ENCODE measurements at regions not wholly inside any gene's neighbourhood (a gene's known extent, or its start where the extent isn't known, plus 50 kb on each side); places are given as distances from the start of the nearest gene placed in this dataset.

DNA sequence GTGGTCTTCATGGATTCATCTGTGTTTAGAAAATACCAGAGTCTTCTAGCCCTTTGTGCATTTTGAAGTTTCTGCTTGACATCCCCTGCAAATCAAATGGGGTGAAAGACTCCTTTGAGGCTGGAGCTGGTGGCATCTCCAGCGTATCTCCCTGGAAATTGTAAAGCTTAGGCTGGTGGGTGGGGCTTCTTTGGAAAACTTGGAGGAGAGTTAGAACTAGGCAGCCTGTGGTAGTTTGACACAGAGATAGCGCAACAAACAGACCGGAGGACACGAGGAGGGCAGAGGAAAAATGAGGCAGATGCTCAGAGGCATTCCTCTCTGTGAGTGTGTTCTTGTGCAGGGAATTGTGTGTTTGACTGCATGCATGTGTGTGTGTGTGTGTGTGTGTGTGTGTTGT is 116.3 kb downstream of the IRX5 start:
- H3K27me3 ChIP-seq: peaks cover 27% of the 10 kb centered on the region
- H3K4me3 ChIP-seq: no peak overlapping the region
- TF ChIP-seq, protein P1, sequence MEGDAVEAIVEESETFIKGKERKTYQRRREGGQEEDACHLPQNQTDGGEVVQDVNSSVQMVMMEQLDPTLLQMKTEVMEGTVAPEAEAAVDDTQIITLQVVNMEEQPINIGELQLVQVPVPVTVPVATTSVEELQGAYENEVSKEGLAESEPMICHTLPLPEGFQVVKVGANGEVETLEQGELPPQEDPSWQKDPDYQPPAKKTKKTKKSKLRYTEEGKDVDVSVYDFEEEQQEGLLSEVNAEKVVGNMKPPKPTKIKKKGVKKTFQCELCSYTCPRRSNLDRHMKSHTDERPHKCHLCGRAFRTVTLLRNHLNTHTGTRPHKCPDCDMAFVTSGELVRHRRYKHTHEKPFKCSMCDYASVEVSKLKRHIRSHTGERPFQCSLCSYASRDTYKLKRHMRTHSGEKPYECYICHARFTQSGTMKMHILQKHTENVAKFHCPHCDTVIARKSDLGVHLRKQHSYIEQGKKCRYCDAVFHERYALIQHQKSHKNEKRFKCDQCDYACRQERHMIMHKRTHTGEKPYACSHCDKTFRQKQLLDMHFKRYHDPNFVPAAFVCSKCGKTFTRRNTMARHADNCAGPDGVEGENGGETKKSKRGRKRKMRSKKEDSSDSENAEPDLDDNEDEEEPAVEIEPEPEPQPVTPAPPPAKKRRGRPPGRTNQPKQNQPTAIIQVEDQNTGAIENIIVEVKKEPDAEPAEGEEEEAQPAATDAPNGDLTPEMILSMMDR (IDR thresholded peaks at IDR 0.05): no peak
- TF ChIP-seq POLR2A (IDR thresholded peaks at IDR 0.05): no peak
- TF ChIP-seq POLR2AphosphoS5 (IDR thresholded peaks at IDR 0.05): no peak
- no peak for TF ChIP-seq EP300 (IDR thresholded peaks at IDR 0.05)

GRCh38 chr16:55047331-55047730 is 116.7 kb downstream of the IRX5 start:
- Histone ChIP-seq H3K27ac (no peak overlapping the region), H3K4me1 (no peaks in the 10 kb centered on the region), H3K27me3 (peaks cover 24% of the 10 kb centered on the region), H3K4me3 (no peak overlapping the region), H3K9me3 (no peaks in the 10 kb centered on the region), H3K36me3 (no peaks in the 10 kb centered on the region)
- no peak for ATAC-seq
- no peak for TF ChIP-seq POLR2AphosphoS5 (IDR thresholded peaks at IDR 0.05)
- TF ChIP-seq EP300 (IDR thresholded peaks at IDR 0.05): no peak
- TF ChIP-seq POLR2A (IDR thresholded peaks at IDR 0.05): no peak
- TF ChIP-seq, protein P1 (IDR thresholded peaks at IDR 0.05): no peak
- 70% methylated on average over 3 to 4 of the region's 4 CpGs for WGBS, 2 donors (ENCODE audit: low coverage in 1 of 2)

More for the DNA sequence above, 116.3 kb downstream of the IRX5 start:
- H3K9me3 ChIP-seq: no peaks in the 10 kb centered on the region
- H3K27ac ChIP-seq: no peak overlapping the region
- H3K4me1 ChIP-seq: no peaks in the 10 kb centered on the region
- H3K36me3 ChIP-seq: no peaks in the 10 kb centered on the region
- 38% methylated on average over 2 of the region's 4 CpGs; no CpG with 5 or more reads in 1 of the 2 donors for WGBS, 2 donors (ENCODE audit: low coverage in 1 of 2)
- ATAC-seq: no peak

- 80 to 90% methylated on average over 1 to 4 of the region's 8 CpGs for WGBS, 2 donors (ENCODE audit: low coverage in 1 of 2)
- Histone ChIP-seq H3K4me3 (no peak overlapping the region), H3K4me1 (no peaks in the 10 kb centered on the region), H3K27ac (no peak overlapping the region), H3K27me3 (peaks cover 23% of the 10 kb centered on the region), H3K36me3 (no peaks in the 10 kb centered on the region), H3K9me3 (no peaks in the 10 kb centered on the region)
- no peak for ATAC-seq
- TF ChIP-seq, protein P1 (IDR thresholded peaks at IDR 0.05): no peak
- TF ChIP-seq POLR2A (IDR thresholded peaks at IDR 0.05) (no peak), POLR2AphosphoS5 (IDR thresholded peaks at IDR 0.05) (no peak), EP300 (IDR thresholded peaks at IDR 0.05) (no peak)
These were observed 117.3 kb downstream of the IRX5 start for GRCh38 chr16:55047903-55048497.

GRCh38 chr16:55048745-55049144 is 118.1 kb downstream of the IRX5 start:
- WGBS, 2 donors (ENCODE audit: low coverage in 1 of 2): 67 to 73% methylated on average over 4 of the region's 5 CpGs

DNA sequence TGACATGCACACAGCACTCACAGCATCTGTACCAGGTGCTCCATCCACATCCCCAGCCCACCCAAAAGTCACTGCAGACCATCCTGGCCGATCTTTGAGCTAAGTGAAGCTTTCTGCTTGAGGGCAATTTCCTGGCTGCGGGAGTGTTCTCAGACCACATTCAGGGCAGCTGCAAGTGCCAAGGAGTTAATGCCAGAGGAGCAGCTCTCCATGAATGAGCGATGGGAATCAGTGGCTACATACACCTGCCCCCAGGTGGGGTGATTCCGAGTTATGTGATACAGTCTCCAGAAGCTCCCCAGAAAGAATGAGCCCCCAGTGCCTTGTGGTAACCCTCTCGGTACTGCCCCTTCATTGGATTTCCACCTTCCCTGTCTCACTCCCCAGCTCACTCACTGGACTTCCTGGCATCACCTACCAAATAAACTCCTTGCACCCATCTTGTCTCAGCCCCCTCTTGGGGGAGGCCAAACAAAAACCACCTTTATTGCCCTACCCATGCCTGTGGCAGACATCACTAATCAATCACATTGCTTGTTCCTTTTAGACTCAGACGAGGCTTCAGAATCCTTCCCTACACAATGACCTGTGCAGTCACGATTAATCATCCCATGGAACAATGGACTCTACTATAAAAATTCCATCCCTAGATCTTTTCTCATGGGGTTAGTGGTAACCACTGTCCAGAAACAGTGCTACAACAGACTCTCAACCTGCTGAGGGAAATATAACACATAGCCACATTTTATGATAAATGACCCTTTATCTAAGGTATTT is 121.1 kb downstream of the IRX5 start:
- 59 to 66% methylated on average over 4 to 7 of the region's 7 CpGs for WGBS, 2 donors (ENCODE audit: low coverage in 1 of 2)
- no peak for ATAC-seq
- Histone ChIP-seq H3K9me3 (peaks cover 0 to 20% (median 0%) of the 10 kb centered on the region in 3 donors), H3K27me3 (peaks cover 43% of the 10 kb centered on the region), H3K27ac (no peak overlapping the region), H3K4me1 (peaks cover 0 to 4% (median 1%) of the 10 kb centered on the region in 3 donors), H3K36me3 (no peaks in the 10 kb centered on the region), H3K4me3 (no peak overlapping the region)
- TF ChIP-seq EP300 (IDR thresholded peaks at IDR 0.05) (no peak), POLR2A (IDR thresholded peaks at IDR 0.05) (no peak), POLR2AphosphoS5 (IDR thresholded peaks at IDR 0.05) (no peak)
- TF ChIP-seq, protein P1 (IDR thresholded peaks at IDR 0.05): no peak

More at GRCh38 chr16:55048745-55049144, 118.1 kb downstream of the IRX5 start:
- ATAC-seq: no peak
- Histone ChIP-seq H3K36me3 (no peaks in the 10 kb centered on the region), H3K27ac (no peak overlapping the region), H3K4me3 (no peak overlapping the region), H3K4me1 (no peaks in the 10 kb centered on the region), H3K9me3 (no peaks in the 10 kb centered on the region), H3K27me3 (peaks cover 23% of the 10 kb centered on the region)
- TF ChIP-seq POLR2AphosphoS5 (IDR thresholded peaks at IDR 0.05): no peak
- TF ChIP-seq POLR2A (IDR thresholded peaks at IDR 0.05): no peak
- TF ChIP-seq EP300 (IDR thresholded peaks at IDR 0.05): no peak
